ENCODE measurements at regions not wholly inside any gene's neighbourhood (a gene's known extent, or its start where the extent isn't known, plus 50 kb on each side); places are given as distances from the start of the nearest gene placed in this dataset.

- TF ChIP-seq CTCF (IDR thresholded peaks at IDR 0.05; ENCODE audit: insufficient read depth, low read depth, low read length), result no peak
- TF ChIP-seq EZH2 (IDR thresholded peaks at IDR 0.05; ENCODE audit: insufficient read depth, low read length), result no peak
These were observed 51.6 kb upstream of the STOX2 start for GRCh38 chr4:183853548-183853940.
